Stimulated activated CD4-positive, alpha-beta T cell treated with anti-CD3 and anti-CD28 coated beads, TNF-alpha, amount 100 ng/mL, for 24 hours (primary cell): ENCODE measurements at regions not wholly inside any gene's neighbourhood (a gene's known extent, or its start where the extent isn't known, plus 50 kb on each side); places are given as distances from the start of the nearest gene placed in this dataset.
"Not testable (repeated sequence)": the region's sequence is repeated elsewhere in the genome, so short reads cannot be mapped to it uniquely, and the experiment has no call there.

Experiments
- DNase-seq, 3 experiments: peaks; one replicate each; pipeline ENCODE4 v3.0.0-alpha.2; 2020; ENCODE audit warnings: low read depth in 3 of 3

DNA sequence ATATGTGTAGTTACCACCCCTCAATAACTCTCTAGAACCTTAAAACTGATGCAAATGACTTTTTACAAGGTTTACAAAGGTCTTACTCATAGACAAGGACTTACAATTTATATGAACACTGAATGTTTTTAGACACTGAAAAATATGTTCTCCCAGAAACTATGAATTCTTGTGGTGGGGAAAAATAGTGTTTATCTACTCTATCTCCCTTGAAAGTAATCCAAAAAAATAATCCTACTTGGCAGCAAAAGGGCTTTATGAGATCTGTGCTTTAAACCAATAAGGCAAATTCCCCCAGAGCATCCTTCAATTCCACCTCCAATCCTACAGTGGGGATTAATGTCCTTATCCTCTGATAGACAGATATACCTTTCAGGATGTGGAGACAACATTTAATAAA is 1984.1 kb upstream of the RAG2 start:
- DNase-seq, result no peak

DNA sequence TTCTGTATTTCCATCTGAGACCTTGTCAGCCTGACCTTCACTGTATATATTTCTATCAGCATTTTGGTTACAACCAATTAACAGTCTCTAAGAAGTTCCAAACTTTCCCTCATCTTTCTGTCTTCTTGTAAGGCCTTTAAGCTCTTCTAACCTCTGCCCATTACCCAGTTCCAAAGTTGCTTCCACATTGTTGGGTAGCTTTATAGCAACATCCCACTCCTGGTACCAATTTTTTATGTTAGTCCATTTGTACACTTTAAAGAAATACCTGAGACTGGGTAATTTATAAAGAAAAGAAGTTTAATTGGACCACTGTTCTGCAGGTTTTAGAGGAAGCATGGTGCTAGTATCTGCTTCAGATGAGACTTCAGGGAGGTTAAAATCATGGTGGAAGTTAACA is 1979.7 kb upstream of the RAG2 start:
- no peak for DNase-seq

DNA sequence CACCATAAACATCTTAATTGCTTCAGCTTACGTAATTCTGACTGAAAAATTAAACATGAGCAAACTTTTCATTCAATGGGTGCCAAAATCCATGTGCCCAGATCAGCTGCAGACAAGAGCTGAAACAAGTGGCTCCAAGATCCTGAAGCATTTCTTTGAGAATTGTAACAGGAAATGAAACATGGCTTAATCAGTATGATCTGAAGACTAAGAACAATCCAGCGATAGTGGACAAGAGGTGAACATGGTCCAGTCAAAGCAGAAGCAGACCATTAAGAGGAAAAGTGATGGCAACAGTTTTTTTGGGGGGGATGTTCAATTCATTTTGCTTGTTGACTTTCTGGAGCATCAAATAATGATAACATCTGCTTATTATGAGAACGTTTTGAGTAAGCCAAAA is 1964.5 kb upstream of the RAG2 start:
- DNase-seq, result no peak

DNA sequence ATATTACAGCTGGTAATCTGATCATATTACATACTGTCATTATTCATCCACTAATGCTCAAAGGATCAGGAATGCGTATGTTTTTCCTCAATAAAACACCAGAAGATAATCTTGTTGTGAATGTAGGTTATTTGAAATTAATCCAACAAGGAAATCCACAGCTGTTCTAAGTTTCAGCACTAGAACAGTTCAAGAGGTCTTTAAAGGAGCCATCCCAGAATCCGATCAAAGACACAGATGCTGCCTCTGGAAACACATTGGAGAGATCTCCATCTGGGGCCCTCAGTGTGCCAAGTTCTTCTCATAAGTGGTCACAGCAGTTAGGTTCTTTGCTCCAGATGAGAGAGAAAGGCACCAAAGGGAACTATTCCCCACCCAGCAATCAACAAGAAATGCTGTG is 1955.1 kb upstream of the RAG2 start:
- no peak for DNase-seq

DNA sequence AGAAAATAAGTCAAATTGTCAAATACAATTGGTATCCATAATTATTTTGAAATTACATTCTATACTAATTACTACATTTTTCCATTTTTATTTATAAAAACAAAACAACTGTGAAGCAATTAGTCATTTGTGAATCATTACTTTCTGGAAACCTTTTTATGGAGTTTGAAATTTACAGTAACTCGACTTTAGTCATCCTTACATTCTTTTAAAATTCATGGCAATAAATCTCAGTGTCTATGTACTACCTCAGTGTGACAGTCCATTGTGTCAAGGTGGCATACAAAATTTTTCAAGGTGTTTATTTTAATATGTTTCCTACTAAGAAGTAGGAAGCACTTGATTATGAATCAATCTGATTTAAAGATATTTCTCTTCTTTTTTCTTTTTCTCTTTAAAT is 1949.4 kb upstream of the RAG2 start:
- DNase-seq, result no peak

DNA sequence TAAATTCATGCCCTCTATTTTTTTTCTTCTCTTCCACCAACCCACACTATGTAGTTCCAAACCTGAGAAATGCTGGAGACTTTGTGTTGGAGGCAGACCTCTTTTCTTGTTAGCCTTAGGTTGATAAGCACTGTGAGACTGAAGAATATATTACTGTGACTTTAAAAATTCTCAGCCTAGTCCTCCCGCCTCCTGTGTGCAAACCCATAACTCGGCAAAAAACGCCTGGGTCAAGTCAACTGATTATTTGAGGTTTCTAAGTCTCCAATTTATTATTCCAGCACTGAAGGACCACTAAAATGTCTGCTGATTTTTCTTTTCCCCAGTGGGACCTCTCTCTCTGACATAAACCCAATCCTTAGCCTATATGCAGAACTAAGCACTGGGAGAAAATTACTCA is 1946.0 kb upstream of the RAG2 start:
- no peak for DNase-seq

DNA sequence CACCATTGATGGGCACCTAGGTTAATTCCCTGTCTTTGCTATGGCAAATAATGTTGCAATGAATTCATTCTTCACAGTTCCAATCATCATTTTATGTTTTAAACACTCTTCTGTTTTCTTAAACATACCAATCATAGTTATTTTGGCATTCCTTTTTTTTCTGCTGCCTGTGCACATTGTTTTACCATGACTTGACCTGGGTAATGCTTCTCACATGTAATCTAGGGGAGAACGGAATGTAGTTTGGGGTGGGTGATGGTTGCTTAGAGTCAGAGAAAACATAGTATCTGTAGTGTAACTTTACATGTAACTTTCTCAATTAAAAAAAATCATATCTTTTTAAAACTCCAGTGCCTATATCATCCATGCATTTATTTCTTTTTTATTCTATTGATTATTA is 1945.3 kb upstream of the RAG2 start:
- no peak for DNase-seq

DNA sequence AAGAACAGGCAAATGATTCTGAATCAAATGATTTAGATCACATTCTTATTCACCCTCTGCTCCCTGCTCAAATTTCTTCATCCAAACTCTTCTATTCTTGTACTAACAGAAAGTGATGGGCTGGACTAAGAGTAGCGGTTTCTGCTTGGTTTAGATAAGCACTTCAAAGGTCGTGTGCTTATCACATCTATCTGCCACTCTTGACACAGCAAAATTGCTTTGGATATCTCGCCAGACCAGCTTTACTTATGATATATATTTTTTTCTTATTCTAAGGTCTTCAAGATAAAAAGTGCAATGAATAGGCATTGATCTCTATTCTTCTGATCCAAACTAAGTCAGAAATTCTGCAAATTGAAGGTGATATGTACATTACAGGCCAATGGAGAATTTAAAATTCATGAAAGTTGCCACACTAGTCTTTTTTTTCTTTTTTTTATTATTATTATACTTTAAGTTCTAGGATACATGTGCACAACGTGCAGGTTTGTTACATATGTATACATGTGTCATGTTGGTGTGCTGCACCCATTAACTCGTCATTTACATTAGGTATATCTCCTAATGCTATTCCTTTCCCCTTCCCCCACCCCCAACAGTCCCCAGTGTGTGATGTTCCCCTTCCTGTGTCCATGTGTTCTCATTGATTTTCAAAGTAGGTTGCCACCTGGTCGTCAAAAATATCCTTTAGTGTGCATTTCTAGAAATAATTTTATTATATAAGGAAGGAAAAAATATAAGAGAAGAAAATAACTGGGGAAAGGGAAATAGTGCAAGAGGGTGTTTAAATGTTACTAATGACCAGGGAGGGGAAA is 1941.0 kb upstream of the RAG2 start:
- DNase-seq, result no peak

DNA sequence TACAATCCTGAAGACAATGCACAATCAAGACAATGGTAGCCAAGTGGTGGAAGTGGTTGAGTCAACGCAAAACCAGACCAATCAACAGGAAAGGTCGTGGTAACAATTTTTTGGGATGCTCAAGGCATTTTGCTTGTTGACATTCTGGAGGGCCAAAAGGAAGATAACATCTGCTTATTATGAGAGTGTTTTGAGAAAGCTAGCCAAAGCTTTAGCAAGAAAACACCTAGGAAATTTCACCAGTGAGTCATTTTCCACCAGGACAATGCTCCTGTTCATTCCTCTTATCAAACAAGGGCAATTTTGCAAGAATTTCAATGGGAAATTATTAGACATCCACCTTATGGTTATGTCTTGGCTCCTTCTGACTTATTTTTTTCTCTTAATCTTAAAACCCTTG is 1932.2 kb upstream of the RAG2 start:
- DNase-seq, result no peak

DNA sequence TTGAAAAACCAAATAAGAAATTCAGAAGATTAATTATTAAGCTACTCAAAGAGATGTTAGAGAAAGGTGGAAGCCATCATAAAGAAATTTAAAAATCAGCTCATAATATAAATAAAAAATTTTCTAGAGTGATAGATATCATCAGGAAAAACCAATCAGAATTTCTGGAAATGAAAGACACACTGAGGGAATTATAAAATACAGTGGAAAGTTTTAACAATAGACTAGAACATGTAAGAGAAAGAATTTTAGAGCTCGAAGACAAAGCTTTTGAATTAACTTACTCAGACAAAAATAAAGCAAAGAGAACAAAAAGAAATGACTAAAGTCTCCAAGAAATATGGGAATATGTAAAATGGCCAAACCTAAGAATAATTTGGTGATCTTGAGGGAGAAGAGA is 1926.9 kb upstream of the RAG2 start:
- no peak for DNase-seq

DNA sequence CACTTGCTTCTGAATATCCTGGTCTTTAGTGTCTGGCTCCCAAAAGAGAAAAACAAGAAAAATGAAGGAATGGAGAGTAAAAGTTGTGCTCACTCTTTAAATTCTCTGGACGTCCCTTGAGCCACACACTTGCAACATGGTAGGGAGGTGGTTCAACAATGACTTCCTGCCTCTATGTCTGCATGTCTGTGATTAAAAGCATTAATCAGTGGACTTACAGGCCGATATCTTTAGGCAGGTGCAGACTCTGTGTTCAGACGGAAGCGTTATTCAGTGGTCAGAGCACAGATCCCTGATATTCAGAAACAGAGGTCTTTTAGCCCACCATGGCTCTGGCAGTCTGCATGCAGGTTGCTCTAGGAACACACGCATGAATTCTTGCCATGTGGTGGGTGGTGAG is 1920.0 kb upstream of the RAG2 start:
- no peak for DNase-seq

DNA sequence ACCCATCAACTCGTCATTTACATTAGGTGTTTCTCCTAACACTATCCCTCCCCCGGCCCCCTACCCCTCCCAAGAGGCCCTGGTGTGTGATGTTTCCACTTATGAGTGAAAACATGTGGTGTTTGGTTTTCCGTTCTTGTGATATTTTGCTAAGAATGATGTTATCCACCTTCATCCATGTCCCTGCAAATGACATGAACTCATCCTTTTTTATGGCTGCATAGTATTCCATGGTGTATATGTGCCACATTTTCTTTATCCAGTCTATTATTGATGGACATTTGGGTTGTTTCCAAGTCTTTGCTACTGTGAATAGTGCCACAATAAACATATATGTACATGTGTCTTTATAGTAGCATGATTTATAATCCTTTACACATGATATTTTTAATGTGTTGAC is 1914.8 kb upstream of the RAG2 start:
- not testable (repeated sequence) for DNase-seq

DNA sequence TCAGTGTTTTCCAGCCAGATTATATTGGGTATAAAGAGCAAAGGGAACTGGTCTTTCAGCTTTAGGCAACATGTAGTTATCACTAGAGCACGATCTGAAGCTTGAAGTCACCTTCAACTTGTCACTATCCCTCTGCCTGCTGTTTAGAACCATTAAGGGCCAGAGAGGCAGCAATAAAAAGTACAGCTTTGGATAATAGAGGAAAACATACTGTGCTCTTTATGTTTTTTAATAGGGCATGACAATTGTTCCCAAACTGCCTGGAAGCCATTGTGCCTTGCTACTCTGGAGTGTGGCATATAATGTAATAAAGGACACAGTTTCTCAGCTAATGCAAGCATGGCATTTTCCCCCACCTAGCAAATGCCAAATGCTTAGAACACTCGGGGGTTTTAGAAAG is 1912.0 kb upstream of the RAG2 start:
- DNase-seq, result no peak

DNA sequence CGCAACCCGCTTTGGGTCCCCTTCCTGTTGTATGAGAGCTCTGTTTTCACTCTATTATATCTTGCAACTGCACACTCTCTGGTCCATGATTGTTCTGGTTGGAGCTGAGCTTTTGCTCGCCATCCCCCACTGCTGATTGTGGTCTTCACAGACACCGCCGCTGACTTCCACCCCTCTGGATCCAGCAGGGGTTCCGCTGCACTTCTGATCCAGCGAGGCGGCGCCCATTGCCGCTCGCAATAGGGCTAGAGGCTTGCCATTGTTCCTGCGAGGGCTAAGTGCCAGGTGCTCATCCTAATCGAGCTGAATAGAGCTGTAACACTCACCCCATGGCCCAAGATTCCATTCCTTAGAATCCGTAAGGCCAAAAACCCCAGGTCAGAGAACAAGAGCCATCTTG is 1905.8 kb upstream of the RAG2 start:
- DNase-seq, result no peak

DNA sequence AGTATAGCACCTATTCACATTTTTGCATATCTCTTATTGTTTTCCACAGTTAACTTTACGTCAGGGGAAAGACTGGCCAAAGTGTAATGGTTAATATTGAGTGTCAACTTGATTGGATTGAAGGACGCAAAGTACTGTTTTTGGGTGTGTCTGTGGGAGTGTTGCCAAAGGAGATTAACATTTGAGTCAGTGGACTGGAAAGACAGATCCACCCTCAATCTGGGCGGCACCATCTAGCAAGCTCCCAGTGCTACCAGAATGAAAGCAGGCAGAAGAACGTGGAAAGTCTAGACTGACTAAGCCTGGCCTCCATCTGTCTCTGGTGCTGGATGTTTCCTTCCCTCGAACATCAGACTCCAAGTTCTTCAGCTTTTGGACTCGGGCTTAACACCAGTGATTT is 1900.7 kb upstream of the RAG2 start:
- no peak for DNase-seq

DNA sequence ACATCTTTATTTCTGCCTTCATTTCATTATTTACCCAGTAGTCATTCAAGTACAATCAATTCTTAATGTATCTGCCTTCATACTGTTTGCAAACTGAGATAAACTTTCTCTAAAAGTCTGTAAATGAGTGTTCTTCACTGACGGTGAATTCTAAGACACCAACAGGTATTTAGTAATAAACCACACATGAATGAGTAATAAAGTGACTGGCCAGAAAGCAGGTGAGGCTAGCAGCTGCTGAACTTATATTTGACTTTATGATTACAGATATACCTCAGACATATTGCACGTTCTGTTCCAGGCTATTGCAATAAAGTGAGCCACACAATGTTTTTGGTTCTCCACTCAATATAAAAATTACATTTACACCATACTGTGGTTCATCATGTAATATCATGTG is 1894.0 kb upstream of the RAG2 start:
- no peak for DNase-seq

DNA sequence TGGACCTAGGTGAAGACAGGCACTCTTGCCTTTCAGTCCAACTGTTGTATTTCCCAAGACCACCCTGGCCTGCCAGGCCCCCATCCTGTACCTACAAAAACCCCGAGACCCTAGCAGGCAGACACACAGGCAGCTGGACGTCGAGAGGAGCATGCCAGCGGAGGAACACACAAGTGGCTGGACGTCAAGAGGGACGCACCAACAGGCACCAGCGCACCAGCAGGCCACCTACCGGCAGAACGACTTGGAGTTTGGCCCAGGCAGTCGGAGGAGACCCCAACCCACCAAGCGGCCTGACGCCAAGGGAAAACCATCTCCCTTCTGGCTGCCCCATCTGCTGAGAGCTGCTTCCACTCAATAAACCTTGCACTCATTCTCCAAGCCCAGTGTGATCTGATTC is 1883.4 kb upstream of the RAG2 start:
- DNase-seq, result no peak

DNA sequence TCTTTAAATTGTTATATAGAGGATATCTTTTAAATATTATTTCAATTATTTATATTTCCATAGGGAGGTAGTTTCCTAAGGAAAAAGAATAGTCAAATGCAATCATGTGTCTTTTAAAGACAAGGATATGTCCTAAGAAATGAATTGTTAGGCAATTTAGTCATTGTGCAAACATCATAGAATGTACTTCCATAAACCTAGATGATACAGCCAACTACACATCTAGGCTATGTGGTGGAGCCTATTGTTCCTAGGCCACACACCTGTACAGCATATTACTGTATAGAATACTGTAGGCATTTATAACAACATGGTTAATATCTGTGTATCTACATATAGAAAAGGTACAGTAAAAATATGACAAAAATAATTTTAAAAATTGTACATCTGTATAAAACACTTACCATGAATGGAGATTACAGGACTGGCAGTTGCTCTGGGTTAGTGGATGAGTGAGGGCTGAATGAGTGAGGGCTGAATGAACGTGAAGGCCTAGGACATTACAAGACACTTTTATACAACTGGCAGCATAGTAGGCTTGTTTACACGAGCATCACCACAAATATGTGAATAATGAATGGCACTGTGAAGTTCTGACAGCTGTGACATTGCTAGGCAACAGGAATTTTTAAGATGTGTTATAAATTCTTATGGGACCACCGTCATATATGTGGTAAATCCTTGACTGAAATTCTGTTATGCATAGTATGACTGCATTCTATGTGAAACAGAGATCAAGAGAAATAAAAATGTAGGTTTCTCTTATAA is 1879.0 kb upstream of the RAG2 start:
- no peak for DNase-seq

DNA sequence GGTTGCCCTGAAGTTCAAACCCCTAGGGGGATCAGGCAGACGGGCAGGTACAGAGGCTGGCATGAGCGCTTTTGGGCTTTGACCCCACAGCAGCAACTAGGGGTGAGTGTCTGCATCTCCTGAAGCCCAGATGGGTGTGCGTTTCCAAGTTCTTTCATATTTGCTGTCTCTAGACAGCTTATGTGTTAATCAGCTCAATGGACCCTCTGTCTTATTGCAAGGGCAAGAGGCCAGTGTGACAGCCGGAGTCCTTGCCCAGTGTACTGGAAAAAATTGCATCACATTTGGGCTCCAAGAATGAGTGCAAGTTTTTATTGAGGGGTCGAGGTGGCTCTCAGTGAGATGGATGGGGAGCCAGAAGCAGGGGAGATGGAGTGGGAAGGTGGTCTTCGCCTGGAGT is 1863.7 kb upstream of the RAG2 start:
- DNase-seq, result no peak

DNA sequence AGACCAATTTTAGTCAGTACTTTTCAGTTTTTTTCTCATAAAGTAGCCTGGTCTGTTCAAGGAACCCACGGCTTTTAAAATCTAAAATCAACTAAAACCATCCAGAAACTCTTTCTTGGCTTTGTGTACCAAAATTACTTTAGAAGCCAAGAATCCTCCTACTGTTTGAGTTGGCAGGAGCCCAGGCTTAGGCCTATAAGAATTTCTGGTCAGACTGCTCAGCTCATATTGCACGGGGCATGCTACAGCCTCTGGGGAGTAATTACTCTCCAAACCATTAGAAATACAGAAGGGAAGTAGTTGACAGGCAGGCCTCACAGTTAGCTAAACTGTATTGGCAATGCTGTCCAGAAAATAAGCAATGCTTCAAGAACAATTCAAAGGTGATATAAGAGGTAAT is 1862.9 kb upstream of the RAG2 start:
- no peak for DNase-seq

DNA sequence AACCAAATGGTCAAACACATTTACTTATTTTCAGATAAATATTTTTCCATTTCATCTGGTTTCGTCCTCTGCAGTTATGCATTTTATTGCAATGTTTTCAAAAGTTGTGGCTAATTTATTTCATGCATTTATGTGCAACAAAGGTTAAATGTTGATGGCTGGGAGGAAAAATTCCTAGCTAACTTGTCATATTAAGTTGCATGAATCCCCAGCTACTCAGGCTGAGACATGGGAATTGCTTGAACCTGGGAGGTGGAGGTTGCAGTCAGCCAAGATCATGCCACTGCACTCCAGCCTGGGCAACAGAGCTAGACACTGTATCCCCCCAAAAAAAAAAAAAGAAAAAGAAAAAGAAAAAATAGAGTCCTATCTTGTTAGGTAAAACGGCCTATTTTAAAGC is 1862.4 kb upstream of the RAG2 start:
- DNase-seq, result no peak

DNA sequence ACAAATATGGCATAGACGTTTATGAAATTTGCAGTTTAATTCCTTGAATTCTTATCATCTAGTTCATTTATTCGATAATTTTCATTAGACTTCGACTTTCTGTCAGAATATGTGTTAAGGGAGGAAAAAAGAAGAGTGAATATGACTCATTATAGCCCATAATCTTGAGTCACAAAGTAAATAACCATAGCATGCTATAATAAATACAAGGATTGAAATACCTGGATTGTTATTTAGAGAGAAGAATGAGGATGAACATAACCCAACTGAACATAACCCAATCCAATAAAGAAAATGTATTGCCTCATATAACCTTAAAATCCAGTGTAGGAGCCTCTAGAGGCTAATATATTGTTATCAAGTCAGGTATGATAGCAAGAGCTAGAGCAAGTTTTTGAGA is 1858.3 kb upstream of the RAG2 start:
- DNase-seq, result no peak

DNA sequence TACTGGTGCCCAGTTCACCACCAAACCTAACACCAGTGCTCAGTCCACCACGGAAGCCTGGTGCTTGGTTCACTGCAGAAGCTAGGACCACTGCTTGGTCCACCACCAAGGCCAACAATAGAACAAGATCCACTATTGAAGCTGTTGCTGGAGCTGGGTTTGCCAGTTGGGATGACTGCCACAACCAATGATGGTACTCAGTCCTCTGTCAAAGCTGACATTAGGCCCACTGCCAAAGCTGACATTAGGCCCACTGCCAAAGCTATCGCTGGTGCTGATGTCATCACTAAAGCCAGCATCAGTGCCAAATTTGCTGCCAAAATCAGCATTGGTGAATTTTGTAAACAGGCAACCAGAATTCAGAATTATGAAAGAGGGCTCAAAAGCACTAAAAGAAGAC is 1850.2 kb upstream of the RAG2 start:
- no peak for DNase-seq

DNA sequence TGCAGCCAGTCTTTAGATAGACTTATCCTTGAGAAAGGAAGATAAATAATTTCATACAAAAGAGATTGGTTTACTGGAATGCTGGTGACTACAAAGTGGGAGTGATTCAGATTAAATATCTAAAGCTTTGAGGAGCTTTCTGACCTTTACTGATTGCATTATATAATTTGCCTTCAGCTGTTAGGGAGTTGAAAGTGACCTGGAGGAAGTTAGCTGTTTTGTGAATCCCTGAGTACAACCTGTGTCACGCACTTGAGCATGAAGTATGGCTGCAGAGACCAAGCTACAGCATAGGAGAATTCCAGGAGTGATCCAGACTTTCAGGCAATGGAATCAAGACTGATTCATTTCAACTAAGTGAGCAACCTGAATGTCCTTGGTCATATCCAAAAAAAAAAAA is 1848.3 kb upstream of the RAG2 start:
- no peak for DNase-seq
